Stomach (tissue), 8 donors: ENCODE measurements at regions not wholly inside any gene's neighbourhood (a gene's known extent, or its start where the extent isn't known, plus 50 kb on each side); places are given as distances from the start of the nearest gene placed in this dataset.
A peak's percentile ranks its signal among the peaks of the same experiment; 100 is the strongest.
"Not testable (repeated sequence)": the region's sequence is repeated elsewhere in the genome, so short reads cannot be mapped to it uniquely, and the experiment has no call there.

Experiments used
- DNase-seq, 2 donors: peaks; one replicate each; pipeline versions ENCODE4 v3.0.0 to v3.0.0-alpha.2; 2013 to 2019
- H3K27ac ChIP-seq, 5 donors: fragments of 200-600 bp in 4 of 5; sonication (generic) in 4 of 5; one replicate each; pipeline ENCODE4 v1.5.1; 2013 to 2019; ENCODE audit warnings: mild to moderate bottlenecking in 1 of 5, moderate library complexity in 1 of 5
- H3K27me3 ChIP-seq, 3 donors: fragments of 200-600 bp; sonication (generic); one replicate each; pipeline ENCODE4 v1.5.1; 2017 to 2019; ENCODE audit warnings: mixed run types in 1 of 3
- H3K36me3 ChIP-seq, 4 donors: fragments of 200-600 bp; sonication (generic); 1 replicate in 3 of 4; 2 replicates in 1 of 4; pipeline ENCODE4 v1.5.1; 2016 to 2019
- H3K4me1 ChIP-seq, 4 donors: fragments of 200-600 bp; sonication (generic); one replicate each; pipeline ENCODE4 v1.5.1; 2016 to 2019
- H3K4me3 ChIP-seq, 4 donors: fragments of 200-600 bp; sonication (generic) in 3 of 4; one replicate each; pipeline ENCODE4 v1.5.1; 2016 to 2019; ENCODE audit warnings: mild to moderate bottlenecking in 1 of 4
- H3K9me3 ChIP-seq, 4 donors: fragments of 200-600 bp; sonication (generic); one replicate each; pipeline ENCODE4 v1.5.1; 2016 to 2019
- EP300 ChIP-seq: sonication (generic); formaldehyde crosslinking; IDR thresholded peaks from one replicate; pipeline ENCODE4 v1.6.1; 2017; ENCODE audit warnings: antibody characterized with exemption
- POLR2A ChIP-seq, 4 donors: fragments of 450-650 bp; IDR thresholded peaks; one replicate each; pipeline ENCODE4 v1.6.1; 2016; ENCODE audit warnings: antibody characterized with exemption in 4 of 4, control low read depth in 2 of 4, mild to moderate bottlenecking in 1 of 4, moderate library complexity in 1 of 4
- POLR2AphosphoS5 ChIP-seq, 3 donors: sonication (generic); formaldehyde crosslinking; IDR thresholded peaks; one replicate each; pipeline ENCODE4 v1.6.1; 2016; ENCODE audit warnings: antibody characterized with exemption in 3 of 3
- WGBS, 5 donors: extraction: QIAGEN DNeasy Blood & Tissue Kit in 3 of 5; methylation state at CpG; one replicate each; pipeline versions ENCODE4 v1.1.5 to v1.1.7; 2013 to 2018; 5-methylcytosine and 5-hydroxymethylcytosine counted together
- intact Hi-C: fragments of 100-400 bp; cut with DNase I; formaldehyde crosslinking; loops from one replicate; pipeline ENCODE4 v1.15.1; 2023; ENCODE audit warnings: low total_unique reads
- TF ChIP-seq, protein P1 (sequence below), 7 experiments: fragments of 450-650 bp in 4 of 7; fragments of 200-600 bp in 3 of 7; sonication (generic) in 3 of 7; IDR thresholded peaks; one replicate each; pipeline ENCODE4 v1.5.1; 2016 to 2019; ENCODE audit warnings: antibody characterized with exemption in 7 of 7, control low read depth in 2 of 7, mild to moderate bottlenecking in 1 of 7
- donor health status: healthy with polysubstance abuse.
- donor health status: Bipolar disorder and iron deficiency.
- donor health status: healthy.

DNA sequence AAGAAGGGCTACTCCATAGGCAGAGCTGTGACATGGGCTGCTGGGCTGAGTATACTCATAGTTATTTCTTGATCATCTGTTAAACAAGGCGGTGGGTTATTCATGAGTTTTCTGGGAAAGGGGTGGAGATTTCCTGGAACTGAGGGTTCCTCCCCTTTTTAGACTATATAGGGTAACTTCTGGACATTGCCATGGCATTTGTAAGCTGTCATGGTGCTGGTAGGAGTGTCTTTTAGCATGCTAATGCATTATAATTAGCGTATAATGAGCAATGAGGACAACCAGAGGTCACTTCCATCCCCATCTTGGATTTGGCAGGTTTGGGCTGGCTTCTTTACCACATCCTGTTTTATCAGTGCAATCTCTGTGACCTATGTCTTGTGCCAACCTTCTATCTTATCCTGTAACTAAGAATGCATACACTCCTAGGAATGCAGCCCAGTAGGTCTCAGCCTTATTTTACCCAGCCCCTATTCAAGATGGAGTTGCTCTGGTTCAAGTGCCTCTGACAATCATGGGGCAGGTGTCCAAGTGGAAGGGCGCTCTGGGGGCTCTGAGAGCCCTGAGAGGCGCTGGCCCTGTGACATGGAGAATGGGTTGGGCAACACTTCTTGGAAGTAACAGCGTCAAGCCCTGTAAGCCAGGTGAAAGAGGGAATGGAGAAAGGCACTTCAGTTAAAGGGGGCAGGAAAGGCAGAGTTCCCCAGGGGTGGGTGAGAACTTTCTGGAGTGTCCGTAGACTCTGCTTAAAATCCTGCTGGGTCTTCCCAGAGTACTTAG, 354.2 kb upstream of the SULF2 start:
- no peak for TF ChIP-seq POLR2AphosphoS5 (IDR thresholded peaks at IDR 0.05)
- no peak for DNase-seq
- no peak overlapping the region for H3K4me3 ChIP-seq
- peaks cover 4 to 23% (median 4%) of the 10 kb centered on the region in 3 donors for H3K27me3 ChIP-seq
- peaks cover 4 to 15% (median 9%) of the 10 kb centered on the region in 4 donors for H3K9me3 ChIP-seq
- WGBS, 5 donors = 81 to 92% (median 88%) methylated on average over 6 of the region's 6 CpGs
- no peaks in the 10 kb centered on the region for H3K36me3 ChIP-seq
- no peak overlapping the region for H3K27ac ChIP-seq
- intact Hi-C loops = no loop called here
- H3K4me1 ChIP-seq = no peaks in the 10 kb centered on the region

DNA sequence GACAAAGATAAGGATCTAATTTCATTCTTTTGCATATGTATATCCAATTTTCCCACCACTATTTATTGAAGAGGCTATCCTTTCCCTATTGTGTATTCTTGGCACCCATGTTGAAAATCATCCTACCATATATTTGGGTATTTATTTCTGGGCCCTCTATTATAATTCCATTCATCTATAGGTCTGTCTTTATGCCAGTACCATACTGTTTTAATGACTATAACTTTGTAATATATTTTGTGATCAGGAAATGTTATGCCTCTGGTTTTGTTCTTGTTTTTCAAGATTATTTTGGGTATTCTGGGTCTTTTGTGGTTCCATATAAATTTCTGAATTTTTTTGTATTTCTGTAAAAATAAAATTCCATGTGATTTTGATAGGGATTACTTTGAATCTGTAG, 347.6 kb upstream of the SULF2 start:
- DNase-seq = no peak
- H3K4me1 ChIP-seq = peaks cover 0 to 10% (median 0%) of the 10 kb centered on the region in 4 donors
- H3K27me3 ChIP-seq = no peaks in the 10 kb centered on the region
- no peak overlapping the region for H3K4me3 ChIP-seq
- H3K36me3 ChIP-seq = no peaks in the 10 kb centered on the region
- TF ChIP-seq, protein P1, sequence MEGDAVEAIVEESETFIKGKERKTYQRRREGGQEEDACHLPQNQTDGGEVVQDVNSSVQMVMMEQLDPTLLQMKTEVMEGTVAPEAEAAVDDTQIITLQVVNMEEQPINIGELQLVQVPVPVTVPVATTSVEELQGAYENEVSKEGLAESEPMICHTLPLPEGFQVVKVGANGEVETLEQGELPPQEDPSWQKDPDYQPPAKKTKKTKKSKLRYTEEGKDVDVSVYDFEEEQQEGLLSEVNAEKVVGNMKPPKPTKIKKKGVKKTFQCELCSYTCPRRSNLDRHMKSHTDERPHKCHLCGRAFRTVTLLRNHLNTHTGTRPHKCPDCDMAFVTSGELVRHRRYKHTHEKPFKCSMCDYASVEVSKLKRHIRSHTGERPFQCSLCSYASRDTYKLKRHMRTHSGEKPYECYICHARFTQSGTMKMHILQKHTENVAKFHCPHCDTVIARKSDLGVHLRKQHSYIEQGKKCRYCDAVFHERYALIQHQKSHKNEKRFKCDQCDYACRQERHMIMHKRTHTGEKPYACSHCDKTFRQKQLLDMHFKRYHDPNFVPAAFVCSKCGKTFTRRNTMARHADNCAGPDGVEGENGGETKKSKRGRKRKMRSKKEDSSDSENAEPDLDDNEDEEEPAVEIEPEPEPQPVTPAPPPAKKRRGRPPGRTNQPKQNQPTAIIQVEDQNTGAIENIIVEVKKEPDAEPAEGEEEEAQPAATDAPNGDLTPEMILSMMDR (IDR thresholded peaks at IDR 0.05) = no peak
- TF ChIP-seq POLR2A (IDR thresholded peaks at IDR 0.05) (no peak), POLR2AphosphoS5 (IDR thresholded peaks at IDR 0.05) (no peak), EP300 (no peak)
- intact Hi-C loops = no loop called here
- peaks cover 0 to 5% (median 2%) of the 10 kb centered on the region in 4 donors for H3K9me3 ChIP-seq
- H3K27ac ChIP-seq = no peak overlapping the region

DNA sequence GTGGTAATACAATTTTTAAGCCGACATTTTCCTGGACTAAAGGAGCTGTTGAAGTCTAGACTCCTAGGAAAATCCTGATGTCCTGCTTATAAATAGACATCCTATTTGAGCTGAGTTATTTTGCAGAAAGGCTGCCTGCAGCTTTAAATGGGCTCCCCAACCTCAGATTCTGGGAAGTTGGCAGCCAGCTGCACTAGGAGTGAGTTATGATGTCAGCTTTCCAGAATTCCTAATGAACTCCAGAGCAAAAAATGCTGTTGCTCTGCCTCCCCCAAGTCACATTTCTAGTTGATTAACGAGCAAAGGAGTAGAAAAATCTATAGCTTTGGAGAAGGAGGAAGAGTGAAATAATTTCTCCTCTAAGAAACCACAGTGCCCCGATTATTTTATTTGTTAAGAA, 346.3 kb upstream of the SULF2 start:
- peak in 1 of 2 donors; percentile 87 for DNase-seq
- Histone ChIP-seq H3K36me3 (no peaks in the 10 kb centered on the region), H3K9me3 (peaks cover 0 to 5% (median 2%) of the 10 kb centered on the region in 4 donors), H3K27me3 (no peaks in the 10 kb centered on the region), H3K4me1 (peaks cover 0 to 10% (median 0%) of the 10 kb centered on the region in 4 donors), H3K4me3 (no peak overlapping the region), H3K27ac (no peak overlapping the region)
- 38 to 75% (median 63%) methylated on average over 3 of the region's 3 CpGs for WGBS, 5 donors
- TF ChIP-seq POLR2A (IDR thresholded peaks at IDR 0.05) (no peak), EP300 (no peak), POLR2AphosphoS5 (IDR thresholded peaks at IDR 0.05) (no peak)
- TF ChIP-seq, protein P1 (IDR thresholded peaks at IDR 0.05) = no peak
- intact Hi-C loops = no loop called here

DNA sequence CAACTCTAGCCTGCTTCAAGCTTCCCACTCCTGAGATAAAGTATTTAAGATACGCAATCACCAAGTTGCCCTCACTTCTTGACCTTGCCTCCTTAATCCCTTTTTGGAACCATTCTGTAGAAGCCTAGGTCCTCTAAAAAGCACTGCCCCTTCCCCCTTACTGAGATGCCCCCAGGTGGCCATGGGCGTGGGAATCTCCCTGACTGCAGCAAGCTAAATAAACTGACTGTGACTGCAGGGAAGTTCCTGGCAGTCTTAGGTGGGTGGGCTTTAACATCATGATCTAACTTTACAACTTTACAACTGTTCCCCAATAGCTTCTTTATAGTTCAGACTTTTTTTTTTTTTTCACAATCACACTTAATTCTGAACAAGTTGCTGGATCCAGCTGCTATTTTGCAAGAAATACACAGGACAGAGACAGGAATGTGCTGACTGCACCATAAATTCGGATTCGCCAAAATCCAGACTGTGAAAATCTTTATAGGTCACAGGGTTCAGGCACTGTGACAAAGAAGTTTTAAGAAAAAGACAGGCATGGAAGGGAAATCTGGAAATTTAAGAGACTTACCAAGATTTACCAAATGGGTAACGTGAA, 344.2 kb upstream of the SULF2 start:
- Histone ChIP-seq H3K9me3 (peaks cover 0 to 5% (median 2%) of the 10 kb centered on the region in 4 donors), H3K4me1 (peaks cover 0 to 10% (median 0%) of the 10 kb centered on the region in 4 donors), H3K27me3 (peaks cover 0 to 9% (median 0%) of the 10 kb centered on the region in 3 donors), H3K27ac (no peak overlapping the region), H3K4me3 (no peak overlapping the region), H3K36me3 (no peaks in the 10 kb centered on the region)
- intact Hi-C loops = no loop called here
- 54 to 66% (median 59%) methylated on average over 5 of the region's 5 CpGs for WGBS, 5 donors
- DNase-seq = peak in 1 of 2 donors; percentile 59
- TF ChIP-seq, protein P1 (IDR thresholded peaks at IDR 0.05) = no peak
- TF ChIP-seq EP300 (no peak), POLR2A (IDR thresholded peaks at IDR 0.05) (no peak), POLR2AphosphoS5 (IDR thresholded peaks at IDR 0.05) (no peak)

DNA sequence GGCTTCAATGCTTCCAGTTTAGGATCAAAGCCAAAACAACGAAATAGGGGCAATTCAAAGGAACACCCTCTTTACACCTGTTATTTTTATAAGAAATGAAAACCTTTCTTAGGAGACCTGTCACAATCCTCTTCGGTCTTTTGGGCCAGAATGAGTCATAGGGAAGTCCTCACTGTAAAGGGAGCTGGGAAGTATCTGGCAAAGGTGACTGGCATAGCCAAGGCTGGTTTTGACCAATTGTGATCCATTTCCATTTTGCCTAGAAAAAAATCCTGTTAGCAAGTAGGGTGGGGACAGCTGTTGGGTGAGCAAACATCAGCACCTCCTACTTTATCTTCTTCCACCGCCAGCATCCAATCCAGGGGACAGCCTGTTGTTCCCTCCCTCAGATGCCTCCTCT, 343.2 kb upstream of the SULF2 start:
- 65 to 73% (median 71%) methylated on average over 3 of the region's 3 CpGs for WGBS, 5 donors
- DNase-seq = no peak
- Histone ChIP-seq H3K9me3 (peaks cover 0 to 5% (median 2%) of the 10 kb centered on the region in 4 donors), H3K4me3 (no peak overlapping the region), H3K27me3 (peaks cover 0 to 9% (median 0%) of the 10 kb centered on the region in 3 donors), H3K27ac (no peak overlapping the region), H3K36me3 (no peaks in the 10 kb centered on the region), H3K4me1 (peaks cover 0 to 10% (median 0%) of the 10 kb centered on the region in 4 donors)
- intact Hi-C loops = no loop called here
- TF ChIP-seq EP300 = no peak
- no peak for TF ChIP-seq POLR2AphosphoS5 (IDR thresholded peaks at IDR 0.05)
- no peak for TF ChIP-seq POLR2A (IDR thresholded peaks at IDR 0.05)
- TF ChIP-seq, protein P1 (IDR thresholded peaks at IDR 0.05) = no peak

DNA sequence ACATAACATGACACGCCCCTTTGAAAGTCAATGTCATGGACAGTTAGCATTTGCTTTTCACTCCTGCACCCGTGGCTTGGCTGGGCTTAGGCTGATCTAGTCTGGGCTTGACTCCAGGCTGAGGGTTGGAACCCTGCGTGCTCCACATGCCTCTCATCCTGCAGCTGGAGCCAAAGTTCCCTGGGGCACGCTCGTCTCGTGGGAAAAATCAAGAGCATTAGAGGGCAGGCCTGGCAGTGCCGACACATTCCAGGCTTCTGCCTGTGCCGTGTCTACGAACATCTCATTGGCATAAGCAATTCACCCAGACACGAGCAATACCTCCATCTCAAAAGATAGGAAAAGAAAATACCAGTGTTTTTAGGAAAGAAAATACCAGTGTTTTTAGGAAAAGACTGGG, 342.7 kb upstream of the SULF2 start:
- DNase-seq, H3K27me3 ChIP-seq, H3K27ac ChIP-seq, H3K4me3 ChIP-seq, intact Hi-C loops, H3K36me3 ChIP-seq, H3K9me3 ChIP-seq: not testable (repeated sequence)
- H3K4me1 ChIP-seq = peaks cover 0 to 10% (median 0%) of the 10 kb centered on the region in 4 donors
- 60 to 82% (median 68%) methylated on average over 7 to 10 of the region's 10 CpGs for WGBS, 5 donors

DNA sequence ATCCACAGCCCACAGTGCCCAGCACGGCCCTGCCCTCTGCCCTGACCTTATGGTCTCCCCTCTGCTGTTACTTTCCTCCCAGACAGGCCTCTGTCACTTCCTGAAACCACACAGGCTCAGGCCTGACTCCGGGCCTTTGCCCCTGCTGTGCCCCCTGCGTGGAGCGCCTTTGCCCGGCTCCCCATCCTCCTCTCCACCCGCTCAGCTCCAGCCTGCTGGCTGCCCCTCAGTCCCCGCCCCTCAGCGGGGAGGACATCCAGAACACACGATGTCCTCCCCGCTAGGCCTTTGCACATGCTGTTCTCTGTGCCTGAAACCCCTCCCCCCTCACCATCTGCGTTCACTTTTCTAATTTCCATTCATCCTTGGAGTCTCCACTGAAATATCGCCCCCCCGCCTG, 341.9 kb upstream of the SULF2 start:
- H3K9me3 ChIP-seq, H3K27ac ChIP-seq, DNase-seq, H3K4me3 ChIP-seq, H3K36me3 ChIP-seq, intact Hi-C loops: not testable (repeated sequence)
- WGBS, 5 donors = 77 to 84% (median 82%) methylated on average over 10 to 13 of the region's 13 CpGs
- peaks cover 0 to 15% (median 0%) of the 10 kb centered on the region in 3 donors for H3K27me3 ChIP-seq
- H3K4me1 ChIP-seq = peaks cover 0 to 10% (median 0%) of the 10 kb centered on the region in 4 donors
